Suppressor macrophage treated with lipopolysaccharide for 1 hour (primary cell): ENCODE measurements at regions not wholly inside any gene's neighbourhood (a gene's known extent, or its start where the extent isn't known, plus 50 kb on each side); places are given as distances from the start of the nearest gene placed in this dataset.
A peak's percentile ranks its signal among the peaks of the same experiment; 100 is the strongest.

Source experiments
- DNase-seq, 3 donors: peaks; one replicate each; pipeline ENCODE4 v3.0.0-alpha.2; 2020 to 2022

GRCh38 chr2:128495996-128496547, 177.4 kb upstream of the HS6ST1 start:
- no peak for DNase-seq

DNA sequence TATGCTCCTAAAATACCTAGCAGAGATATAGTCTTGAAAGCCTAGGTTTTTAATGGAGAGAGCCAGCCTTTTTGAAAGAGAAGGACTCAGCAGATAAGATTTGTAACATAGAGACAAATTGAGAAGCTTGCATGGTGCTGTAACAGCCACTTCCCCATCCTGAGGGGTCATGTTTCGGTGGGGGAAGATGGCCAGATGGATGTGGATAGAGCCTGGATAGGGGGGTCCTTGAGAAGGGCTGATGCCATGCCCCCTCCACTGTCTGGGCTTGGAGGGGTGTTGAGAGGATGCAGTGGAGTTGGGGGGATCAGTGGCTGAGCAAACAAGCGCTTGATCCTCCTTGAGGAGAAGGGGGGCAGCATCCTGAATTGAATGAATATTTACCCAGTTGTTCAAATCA, 178.0 kb upstream of the HS6ST1 start:
- DNase-seq, result no peak

GRCh38 chr2:128497461-128497860, 178.8 kb upstream of the HS6ST1 start:
- DNase-seq, result no peak

DNA sequence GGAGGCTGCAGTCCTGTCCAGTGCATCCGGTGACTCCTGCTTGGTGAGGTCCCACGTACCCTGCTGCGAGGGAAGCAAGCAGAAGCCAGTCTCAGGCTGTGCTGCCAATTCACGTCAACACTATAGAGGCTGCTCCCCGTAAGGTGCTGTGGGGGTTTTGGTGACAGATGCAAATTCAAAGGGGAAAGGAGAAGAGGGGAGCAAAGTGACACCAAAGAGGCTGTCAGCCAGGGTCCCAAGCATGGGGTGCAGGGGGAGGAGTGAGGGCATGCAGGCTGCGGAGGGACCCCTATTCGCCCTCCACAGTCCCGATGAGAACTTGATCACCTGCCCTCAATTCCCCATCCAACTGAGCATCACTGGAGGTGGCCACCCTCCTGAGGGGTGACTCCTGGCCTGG, 179.4 kb upstream of the HS6ST1 start:
- no peak for DNase-seq

DNA sequence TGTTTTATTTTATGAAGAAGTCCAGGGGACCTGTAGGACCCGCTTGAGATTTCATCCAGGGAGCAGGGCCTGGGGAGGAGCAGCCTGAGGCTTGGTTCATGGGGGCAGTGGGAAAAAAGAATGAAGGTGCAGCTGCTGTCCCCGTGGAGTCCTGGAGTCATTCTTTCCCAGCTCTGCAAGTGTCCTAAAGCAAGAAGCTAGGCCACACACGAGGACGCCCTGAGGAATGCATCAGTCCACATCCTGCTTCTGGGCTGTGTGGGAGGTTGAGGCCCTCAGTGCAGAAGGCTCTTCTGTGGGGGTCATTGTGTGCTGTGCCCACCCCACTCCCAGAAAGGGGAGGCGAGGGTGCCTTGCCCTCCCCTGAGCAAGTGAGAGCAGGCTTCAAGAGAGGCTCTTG, 179.9 kb upstream of the HS6ST1 start:
- DNase-seq, result no peak

GRCh38 chr2:128499367-128500137, 180.9 kb upstream of the HS6ST1 start:
- DNase-seq, result no peak

DNA sequence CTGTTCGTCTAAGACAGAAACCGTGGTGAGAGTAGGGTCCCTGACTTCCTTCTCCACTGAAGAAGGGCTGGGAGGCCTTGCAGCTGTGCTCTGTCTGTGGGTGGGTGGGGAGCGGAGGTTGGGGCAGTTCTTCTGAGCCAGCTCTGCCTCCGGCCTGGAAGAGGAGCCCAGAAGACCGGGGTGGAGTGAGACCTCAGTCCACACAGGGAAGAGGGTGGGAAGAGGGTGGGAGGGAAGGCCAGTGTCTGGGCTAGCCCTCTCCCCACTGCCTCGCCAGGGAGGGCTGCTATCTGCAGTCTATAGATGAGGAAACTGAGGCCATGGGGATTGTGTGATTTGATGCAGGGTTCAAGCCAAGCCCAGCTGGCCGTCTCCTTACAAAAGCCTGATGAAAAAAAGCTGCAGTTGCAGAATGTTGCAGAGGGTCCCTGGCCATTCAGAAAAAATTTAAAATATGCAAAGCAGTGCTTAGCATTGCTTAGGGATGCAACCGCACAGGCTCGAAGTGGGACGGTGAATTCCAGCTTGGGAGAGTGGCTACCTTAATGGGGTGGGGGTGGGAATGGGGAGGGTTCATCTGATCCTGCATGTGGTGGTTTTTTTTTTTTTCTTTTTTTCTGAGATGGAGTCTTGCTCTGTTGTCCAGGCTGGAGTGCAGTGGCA, 181.6 kb upstream of the HS6ST1 start:
- DNase-seq, result peak in 1 of 3 donors; percentile 42

DNA sequence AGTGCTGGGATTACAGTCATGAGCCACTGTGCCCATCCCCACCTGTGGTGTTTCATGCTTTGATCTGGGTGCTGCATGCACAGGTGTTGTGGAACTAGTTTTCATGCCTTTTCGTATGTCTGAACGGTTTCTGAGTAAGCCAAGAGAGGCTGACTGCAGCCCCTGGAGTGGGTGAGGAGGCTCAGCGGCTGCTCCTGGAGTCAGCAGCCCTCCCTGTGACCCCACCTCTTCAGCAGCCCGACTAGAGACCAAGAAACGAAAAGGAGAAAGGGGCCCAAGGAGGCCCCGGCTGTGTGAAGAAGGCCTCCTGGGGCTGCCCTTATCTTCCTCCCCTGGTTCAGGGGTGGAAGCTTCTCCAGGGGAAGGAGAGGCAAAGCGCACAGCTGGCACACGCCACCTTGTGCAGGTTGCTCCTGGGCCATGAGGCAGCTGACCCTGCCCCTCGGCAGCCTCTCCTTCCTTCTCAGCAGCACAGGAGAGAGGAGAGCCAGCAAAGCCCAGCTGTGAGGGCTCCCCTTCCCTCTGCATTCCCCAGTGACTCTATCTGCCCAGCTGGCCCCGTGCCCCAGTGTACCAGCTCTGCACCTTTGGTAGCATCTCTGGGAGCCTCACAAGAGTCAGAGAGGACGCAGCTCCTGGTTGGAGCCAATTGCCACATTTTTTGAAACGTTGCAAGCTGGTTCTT, 182.5 kb upstream of the HS6ST1 start:
- DNase-seq, result no peak

DNA sequence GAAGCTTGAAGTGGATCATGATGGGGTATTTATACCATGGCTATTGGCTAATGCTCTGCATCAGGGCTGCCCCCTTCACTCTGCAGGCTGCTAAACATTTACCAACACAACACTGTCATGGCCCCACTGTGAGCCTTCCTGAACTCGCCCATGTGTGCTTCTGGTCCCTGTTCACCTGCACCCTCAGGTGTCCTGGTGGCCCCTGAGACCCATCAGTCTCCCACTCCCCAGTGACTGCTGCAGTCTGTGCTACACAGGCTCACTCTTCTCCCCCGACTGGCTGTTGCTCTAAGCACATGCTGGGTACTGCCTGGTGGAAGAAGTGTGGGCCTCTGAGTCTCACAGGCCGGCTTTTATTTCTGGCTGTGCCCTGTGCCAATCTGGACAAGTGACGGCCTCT, 183.0 kb upstream of the HS6ST1 start:
- no peak for DNase-seq

- DNase-seq, result no peak
Measured at GRCh38 chr2:128502200-128502599, 183.5 kb upstream of the HS6ST1 start.

DNA sequence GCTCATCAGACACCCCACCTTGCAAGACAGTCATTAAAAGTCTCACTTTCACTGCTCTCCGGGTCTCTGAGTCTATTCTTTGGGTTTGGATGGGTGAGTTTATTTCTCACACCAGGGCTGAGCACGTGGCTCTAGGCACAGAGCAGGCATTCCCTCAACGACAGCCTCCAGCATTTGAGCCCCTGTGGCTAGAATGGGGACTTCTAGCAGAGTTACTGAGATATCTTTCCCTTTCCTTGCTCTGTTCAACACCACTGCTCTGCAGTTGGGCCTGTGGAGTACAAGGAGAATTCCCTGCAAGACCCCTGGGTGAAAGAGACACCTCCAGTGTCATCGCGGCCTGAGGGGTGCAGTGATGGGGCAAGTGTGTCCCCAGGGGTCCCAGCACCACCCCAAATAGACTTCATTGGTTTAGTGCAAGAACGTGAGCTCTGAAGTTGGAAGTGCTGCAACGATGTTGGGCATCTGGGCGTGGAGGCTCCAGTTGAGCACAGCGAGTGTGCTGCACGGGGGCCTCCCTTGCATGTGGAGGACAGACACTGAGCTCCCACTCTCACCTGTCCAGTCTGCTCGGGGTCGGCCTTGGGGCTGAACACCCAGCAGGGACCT, 184.1 kb upstream of the HS6ST1 start:
- DNase-seq, result no peak

GRCh38 chr2:128503399-128504245, 185.0 kb upstream of the HS6ST1 start:
- no peak for DNase-seq

DNA sequence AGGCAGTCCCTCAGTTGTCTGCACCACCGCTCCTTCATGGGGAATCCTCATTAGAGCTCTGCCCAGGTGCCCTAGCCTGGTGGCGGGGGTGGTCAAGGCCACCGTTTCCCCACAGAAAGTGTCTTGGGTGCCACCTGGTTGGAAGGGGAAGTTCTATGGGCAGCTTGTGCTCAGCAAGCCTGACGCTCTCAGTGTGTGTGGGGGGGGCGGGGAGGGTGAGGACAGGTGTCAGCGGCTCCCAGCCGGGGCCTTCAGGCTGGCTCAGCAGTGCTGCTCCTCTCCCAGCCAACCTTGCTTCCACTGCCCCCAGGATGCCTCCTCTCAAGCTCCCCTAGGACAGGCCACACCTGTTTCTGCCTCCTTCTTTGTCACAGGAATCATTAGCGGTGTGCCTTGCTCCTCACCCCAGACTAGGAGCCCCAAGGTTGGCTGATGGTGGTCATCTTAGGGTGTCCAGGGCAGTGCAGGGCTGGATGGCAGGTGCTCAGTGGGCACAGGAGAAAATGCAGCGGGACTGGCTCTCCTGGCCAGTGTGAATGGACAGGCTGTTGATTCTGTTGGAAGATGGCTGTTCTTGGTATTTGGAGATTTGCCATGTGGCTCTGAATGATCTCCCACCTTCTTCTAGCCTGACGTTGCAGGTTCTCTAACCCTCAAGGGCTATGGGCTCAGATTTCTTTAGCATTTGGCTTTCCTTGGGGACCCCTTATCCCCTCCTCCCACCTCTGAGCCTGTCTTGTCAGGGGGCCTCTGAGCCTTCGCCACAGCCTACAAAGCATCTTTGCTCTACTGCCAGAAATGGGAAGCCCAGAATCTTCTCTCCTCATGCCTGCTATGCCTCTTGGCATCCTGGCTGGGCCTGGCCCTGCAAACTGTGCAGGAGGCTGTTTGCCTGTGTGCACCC, 185.8 kb upstream of the HS6ST1 start:
- DNase-seq, result no peak

- DNase-seq, result no peak
Measured at GRCh38 chr2:128505150-128505490, 186.5 kb upstream of the HS6ST1 start.

- no peak for DNase-seq
Measured at GRCh38 chr2:128505575-128506526, 187.2 kb upstream of the HS6ST1 start.

DNA sequence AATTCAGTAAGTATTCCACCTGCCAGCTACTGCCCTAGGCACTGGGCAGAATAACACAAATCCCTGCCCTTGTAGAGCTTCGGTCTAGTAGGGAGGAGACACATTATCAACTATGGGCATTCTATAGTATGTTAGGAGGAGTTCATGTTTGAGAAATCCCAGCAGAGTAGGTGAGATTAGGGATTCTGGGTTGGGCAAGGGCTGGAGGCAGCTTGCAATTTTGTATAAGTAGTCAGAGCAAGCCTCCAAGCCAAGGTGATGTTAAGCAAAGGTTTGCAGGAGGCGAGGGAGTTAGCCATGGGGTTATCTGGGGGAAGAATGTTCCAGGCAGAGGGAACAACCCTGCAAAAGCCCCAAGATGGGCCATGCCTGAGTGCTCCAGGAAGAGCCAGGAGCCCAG, 187.9 kb upstream of the HS6ST1 start:
- no peak for DNase-seq

DNA sequence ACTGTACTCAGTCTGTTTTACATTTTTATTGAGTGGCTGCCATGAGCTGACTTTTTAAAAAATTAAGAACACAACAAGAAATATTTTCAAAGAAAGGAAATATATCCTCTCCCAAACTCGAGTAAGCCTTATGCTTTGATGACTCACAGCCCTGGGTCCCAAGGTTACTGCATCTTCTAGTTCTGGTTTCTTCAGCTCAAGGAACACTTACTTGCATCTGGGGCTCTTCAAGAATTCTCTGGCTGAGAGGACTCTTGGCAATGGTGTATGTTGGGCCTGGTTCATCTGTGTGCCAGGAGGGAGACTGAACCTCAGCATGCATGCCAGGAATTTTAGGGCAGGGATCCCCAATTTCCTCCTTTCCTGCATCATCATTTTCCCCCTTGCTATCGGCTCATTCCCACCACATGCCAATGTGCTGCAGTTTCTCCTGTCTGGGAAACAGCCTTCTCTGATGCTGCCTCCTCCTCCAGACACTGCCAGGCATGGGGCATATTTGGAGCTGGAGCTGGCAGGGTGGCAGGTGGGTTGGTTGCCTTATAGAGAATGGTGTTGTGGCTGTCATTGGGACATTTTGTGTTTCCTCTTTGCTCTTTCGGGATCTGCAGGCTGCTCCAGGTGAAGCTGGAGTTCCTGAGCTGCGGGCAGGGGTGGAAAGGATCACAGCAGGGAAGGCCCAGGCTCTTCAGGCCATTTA, 192.2 kb upstream of the HS6ST1 start:
- DNase-seq, result peak; percentile 59 to 74 (median 62)

- no peak for DNase-seq
Measured at GRCh38 chr2:128511731-128512378, 193.2 kb upstream of the HS6ST1 start.
